HCT116 (cell line): ENCODE measurements at regions not wholly inside any gene's neighbourhood (a gene's known extent, or its start where the extent isn't known, plus 50 kb on each side); places are given as distances from the start of the nearest gene placed in this dataset.

Experiments used
- JUND ChIP-seq: IDR thresholded peaks from 2 replicates; pipeline ENCODE4 v1.6.1; 2012
- POLR2AphosphoS5 ChIP-seq: IDR thresholded peaks from 2 replicates; pipeline ENCODE4 v1.6.1; 2011; ENCODE audit warnings: mild to moderate bottlenecking, low read depth, low read length, moderate library complexity
- SIN3A ChIP-seq: IDR thresholded peaks from 2 replicates; pipeline ENCODE4 v1.6.1; 2012; ENCODE audit warnings: low read depth
- TF ChIP-seq, protein P1 (sequence below), 3 experiments: fragments of 200-600 bp in 1 of 3; sonication (generic) in 1 of 3; IDR thresholded peaks in 2 of 3; conservative IDR thresholded peaks in 1 of 3; 2 replicates each; pipeline ENCODE4 v1.5.1; 2012 to 2017; ENCODE audit warnings: low read depth in 2 of 3, low read length in 2 of 3, antibody characterized with exemption in 1 of 3, borderline replicate concordance in 1 of 3, control low read depth in 1 of 3, mild to moderate bottlenecking in 1 of 3, mixed read lengths in 1 of 3, mixed run types in 1 of 3, moderate library complexity in 1 of 3; ENCODE audit not compliant: insufficient read depth in 1 of 3
- TF ChIP-seq, protein P2 (sequence below): IDR thresholded peaks from 2 replicates; pipeline ENCODE4 v1.6.1; 2012
- TF ChIP-seq, protein P3 (sequence below): IDR thresholded peaks from 2 replicates; pipeline ENCODE4 v1.6.1; 2012

DNA sequence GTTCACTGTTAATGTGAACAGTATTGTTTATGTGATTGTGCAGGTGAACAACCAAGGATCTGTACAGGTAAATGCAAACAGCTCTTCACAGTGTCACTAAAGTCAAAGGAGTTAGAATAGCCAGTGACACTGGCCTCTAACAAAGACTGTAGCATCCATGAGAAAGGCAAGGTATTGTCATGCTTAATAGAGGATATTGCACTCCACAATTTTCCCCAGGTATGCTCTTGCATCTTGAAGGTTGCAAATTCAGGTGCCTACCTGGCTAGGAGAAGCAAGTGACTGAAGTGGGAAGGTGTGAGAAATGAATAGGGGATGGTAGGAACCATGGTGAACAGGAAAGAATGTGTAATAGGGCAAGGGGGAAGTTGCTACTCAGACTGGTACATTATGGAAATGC lies 101.2 kb upstream of the EFNA5 start:
- TF ChIP-seq POLR2AphosphoS5 (no peak), SIN3A (no peak), JUND (no peak)
- TF ChIP-seq, protein P1, sequence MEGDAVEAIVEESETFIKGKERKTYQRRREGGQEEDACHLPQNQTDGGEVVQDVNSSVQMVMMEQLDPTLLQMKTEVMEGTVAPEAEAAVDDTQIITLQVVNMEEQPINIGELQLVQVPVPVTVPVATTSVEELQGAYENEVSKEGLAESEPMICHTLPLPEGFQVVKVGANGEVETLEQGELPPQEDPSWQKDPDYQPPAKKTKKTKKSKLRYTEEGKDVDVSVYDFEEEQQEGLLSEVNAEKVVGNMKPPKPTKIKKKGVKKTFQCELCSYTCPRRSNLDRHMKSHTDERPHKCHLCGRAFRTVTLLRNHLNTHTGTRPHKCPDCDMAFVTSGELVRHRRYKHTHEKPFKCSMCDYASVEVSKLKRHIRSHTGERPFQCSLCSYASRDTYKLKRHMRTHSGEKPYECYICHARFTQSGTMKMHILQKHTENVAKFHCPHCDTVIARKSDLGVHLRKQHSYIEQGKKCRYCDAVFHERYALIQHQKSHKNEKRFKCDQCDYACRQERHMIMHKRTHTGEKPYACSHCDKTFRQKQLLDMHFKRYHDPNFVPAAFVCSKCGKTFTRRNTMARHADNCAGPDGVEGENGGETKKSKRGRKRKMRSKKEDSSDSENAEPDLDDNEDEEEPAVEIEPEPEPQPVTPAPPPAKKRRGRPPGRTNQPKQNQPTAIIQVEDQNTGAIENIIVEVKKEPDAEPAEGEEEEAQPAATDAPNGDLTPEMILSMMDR (IDR thresholded peaks at IDR 0.05 in 2 of 3, conservative IDR thresholded peaks at IDR 0.05 in 1 of 3; ENCODE audit: borderline replicate concordance in 1 of 3, insufficient read depth in 1 of 3, low read depth in 2 of 3, low read length in 2 of 3), result no peak
- TF ChIP-seq, protein P2, sequence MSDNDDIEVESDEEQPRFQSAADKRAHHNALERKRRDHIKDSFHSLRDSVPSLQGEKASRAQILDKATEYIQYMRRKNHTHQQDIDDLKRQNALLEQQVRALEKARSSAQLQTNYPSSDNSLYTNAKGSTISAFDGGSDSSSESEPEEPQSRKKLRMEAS, result no peak
- TF ChIP-seq, protein P3, sequence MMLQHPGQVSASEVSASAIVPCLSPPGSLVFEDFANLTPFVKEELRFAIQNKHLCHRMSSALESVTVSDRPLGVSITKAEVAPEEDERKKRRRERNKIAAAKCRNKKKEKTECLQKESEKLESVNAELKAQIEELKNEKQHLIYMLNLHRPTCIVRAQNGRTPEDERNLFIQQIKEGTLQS, result no peak
